GM19043 (cell line): ENCODE measurements at regions not wholly inside any gene's neighbourhood (a gene's known extent, or its start where the extent isn't known, plus 50 kb on each side); places are given as distances from the start of the nearest gene placed in this dataset.
"Not testable (repeated sequence)": the region's sequence is repeated elsewhere in the genome, so short reads cannot be mapped to it uniquely, and the experiment has no call there.

Experiments used
- ATAC-seq: cut with Tn5 transposase; IDR thresholded peaks from one replicate; pipeline ENCODE4 v1.9.1; 2021; ENCODE audit warnings: low read depth; ENCODE audit not compliant: unreplicated experiment

DNA sequence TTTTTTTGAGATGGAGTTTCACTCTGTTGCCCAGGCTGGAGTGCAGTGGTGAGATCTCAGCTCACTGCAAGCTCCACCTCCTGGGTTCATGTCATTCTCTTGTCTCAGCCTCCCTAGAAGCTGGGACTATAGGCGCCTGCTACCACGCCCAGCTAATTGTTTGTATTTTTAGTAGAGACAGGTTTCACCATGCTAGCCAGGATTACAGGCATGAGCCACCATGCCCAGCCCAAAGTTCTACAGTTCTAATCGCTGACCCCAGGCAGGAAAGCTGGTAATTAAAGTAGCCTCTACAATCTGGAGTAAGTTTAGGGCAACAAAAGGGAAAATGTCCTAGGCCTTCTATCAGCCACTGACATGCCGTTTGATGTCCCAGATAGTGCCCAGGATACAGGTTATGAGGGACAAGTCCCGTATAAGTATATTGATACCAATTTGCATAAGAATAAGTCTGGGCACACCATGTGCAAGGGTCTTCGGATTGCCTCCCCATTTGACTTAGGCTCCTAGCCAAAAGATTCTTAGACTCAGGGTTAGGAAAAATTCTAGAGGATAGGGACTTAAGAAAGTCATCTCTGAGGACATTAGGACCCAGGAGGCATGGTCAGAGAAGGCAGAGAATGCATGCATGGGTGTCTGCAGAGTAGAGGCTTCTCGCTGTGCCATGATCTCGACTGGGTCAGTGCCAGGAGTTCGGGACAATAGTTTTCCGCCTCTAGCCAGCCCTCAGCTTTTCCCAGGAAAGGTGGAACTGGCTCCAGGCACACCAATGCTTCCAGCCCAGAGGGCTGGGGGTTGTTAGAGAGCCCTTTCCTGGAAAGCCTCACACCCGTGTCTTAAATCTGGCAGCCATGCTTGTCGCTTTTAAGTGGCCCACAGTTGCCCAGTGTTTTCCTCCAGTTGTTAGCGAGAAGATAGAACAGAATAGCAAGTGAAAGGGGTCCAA lies 1111.1 kb downstream of the TAF11L14 start:
- peak; percentile 32 for ATAC-seq

DNA sequence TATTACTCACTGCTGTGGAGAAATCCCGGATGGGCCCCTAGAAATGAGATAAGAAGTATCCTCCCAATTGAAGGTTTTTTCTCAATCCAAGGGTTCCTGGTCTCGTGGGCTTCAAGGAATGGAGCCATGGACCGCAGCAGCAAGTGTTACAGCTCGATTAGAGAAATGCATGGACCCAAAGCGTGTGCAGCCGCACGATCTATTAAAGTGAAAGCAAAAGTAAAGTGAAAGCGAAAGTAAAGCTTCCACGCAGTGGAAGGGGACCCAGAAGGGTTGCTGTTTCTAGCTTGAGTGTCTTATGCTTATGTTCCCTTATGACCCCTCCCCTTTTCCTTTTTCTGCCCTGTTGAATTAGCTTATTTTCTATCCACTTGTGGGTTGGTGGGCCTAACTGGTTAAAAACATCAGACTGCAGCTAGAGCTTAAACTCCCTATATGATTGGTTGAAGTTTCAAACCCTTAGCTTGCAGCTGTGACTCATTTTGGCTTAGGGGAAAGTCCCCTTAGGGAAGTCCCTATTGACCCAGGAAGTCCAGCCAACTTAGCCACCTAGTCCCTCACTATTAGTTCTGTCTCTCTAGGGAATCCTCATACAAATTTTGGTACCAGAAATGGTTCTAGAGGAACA lies 1111.8 kb downstream of the TAF11L14 start:
- ATAC-seq: peak; percentile 62

GRCh38 chr5:18749763-18750162 lies 1115.5 kb downstream of the TAF11L14 start:
- no peak for ATAC-seq

GRCh38 chr5:18752317-18752716 lies 1118.1 kb downstream of the TAF11L14 start:
- no peak for ATAC-seq

GRCh38 chr5:18754201-18754600 lies 1119.9 kb downstream of the TAF11L14 start:
- ATAC-seq: no peak

DNA sequence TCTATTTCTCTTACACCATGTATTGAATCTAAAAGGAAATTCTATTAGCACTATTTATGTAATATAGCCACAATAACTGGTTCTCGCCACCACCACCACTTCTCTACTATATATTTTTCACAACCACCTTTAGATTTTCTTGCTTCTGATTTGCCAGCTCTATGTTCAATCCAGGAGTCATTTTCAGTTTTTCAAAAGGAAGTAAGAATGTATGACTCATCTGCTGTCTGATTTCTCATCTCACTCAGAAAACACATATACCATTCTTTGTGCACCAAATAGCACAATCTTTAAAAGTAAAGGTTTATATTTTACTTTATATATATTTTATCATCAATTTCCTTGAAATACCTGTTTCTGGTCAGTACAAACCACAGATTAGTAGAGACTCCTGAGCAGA lies 1127.5 kb downstream of the TAF11L14 start:
- peak; percentile 86 for ATAC-seq

DNA sequence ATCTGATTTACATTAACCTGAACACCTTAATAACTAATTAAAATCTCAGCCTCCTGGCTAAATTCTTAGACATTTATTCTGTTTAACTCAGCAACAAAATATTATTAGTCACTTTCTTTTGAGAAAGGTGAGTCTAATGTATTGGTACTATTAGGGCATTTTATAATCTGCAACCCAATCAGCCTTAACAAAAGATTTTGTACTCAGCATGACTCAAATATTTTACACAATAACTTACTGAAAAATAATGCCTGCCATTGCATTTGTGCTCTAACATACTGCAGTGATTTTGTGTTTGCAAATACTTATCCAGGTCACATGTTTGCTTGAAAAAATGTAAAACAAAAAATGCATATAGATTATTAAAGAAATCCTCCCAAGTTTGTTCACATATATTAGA lies 1129.9 kb downstream of the TAF11L14 start:
- ATAC-seq: no peak

DNA sequence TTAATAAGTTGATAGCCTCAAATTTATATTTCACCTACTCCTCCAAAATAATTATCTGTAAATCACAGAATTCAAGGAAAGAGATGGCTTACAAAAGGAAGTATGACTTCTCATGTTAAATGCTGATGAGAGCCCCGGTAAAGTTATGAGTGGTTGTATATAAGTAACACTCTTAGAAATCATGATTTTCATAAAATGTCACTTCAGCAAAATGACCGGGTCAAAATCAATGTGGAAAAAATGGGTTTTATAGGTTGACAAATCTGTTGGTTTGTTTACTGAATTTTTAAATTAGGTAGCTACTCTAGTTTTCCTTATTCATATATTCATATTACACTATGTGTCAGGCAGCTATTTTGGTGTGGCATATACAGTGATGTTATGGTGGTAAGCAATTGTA lies 1131.0 kb downstream of the TAF11L14 start:
- no peak for ATAC-seq

GRCh38 chr5:18771097-18771610 lies 1136.9 kb downstream of the TAF11L14 start:
- ATAC-seq: no peak

- peak; percentile 68 for ATAC-seq
Observed at GRCh38 chr5:18772475-18772874, 1138.2 kb downstream of the TAF11L14 start.

DNA sequence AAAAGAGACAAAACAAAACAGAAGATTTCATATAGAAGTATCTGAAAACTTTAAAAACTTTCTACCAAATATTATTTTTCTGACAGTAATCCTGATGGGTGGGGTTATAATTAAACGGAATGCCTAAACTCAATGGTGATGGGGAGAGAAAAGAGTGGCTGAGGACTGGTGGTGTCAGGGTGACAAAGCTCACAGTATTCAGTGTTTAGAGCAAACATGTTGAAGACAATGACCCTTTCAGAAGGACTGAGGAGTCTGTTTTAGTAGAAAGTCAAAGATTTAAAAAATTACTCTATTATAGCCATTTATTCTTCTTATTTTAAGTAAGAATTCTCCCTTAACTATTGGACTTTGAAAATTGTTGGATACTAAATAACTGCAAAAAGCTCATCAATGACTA lies 1144.0 kb downstream of the TAF11L14 start:
- no peak for ATAC-seq

- no peak for ATAC-seq
Observed at GRCh38 chr5:18789218-18789998, 1155.1 kb downstream of the TAF11L14 start.

- ATAC-seq: no peak
Observed at GRCh38 chr5:18792145-18792544, 1157.9 kb downstream of the TAF11L14 start.

- no peak for ATAC-seq
Observed at GRCh38 chr5:18797222-18797621, 1163.0 kb downstream of the TAF11L14 start.

DNA sequence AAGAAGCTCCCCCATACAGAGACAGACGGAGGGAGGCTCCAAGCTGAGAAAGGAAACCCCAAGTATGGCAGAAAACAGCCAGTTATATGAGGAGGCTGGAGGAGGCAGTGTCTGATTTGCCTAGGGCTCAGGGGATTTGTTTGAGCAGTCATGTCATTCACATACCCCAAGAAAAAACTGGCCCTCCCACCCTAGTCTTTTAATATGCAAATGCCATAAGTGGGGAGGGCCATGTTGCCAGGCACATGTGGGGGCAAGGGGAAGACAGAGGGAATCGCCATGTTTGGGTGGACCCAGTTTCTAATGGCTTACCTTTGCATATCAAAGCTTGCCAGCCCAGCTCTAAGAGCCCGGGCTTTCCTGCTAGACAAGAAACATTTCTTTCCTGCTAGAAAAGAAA lies 1163.8 kb downstream of the TAF11L14 start:
- no peak for ATAC-seq

GRCh38 chr5:18799482-18800128 lies 1165.3 kb downstream of the TAF11L14 start:
- ATAC-seq: no peak

GRCh38 chr5:18800293-18801025 lies 1166.2 kb downstream of the TAF11L14 start:
- no peak for ATAC-seq

- not testable (repeated sequence) for ATAC-seq
Observed at GRCh38 chr5:18801413-18801812, 1167.2 kb downstream of the TAF11L14 start.

DNA sequence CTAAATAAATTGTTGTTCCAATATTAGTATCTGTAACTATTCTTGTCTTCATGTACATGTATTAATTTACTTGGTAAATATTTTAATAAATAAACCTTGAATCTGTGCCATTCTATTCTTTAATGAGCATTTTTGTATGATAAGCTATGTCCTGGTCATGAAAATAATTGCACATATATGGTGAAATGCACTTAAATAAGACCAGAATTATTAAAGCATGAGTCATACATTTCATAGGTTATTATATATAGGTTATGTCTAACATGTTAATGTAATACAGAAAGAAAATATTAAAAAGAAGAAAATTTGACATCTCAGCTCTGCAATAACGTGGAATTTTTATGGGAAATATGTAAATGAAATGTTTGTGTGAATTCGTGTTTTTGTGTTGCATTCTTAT lies 1168.1 kb downstream of the TAF11L14 start:
- no peak for ATAC-seq

DNA sequence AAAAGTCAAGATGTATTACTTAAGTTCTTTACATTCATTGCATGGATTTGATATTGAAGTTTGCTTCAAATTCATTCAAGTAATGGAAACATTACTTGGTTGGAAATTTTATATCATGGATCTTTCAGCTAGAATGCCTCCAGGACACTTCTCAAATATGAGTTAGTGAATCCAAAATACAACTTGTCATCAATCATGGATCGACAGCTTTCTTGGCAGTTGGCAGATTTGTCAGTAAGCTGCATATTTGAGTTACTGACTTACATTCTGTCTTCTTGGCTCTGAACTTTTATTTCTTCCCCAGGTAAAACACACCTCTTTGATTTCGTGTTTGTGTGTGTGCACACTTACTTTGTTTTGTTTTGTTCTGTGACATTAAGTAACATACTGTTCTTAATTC lies 1171.1 kb downstream of the TAF11L14 start:
- no peak for ATAC-seq
